ENCODE measurements at regions not wholly inside any gene's neighbourhood (a gene's known extent, or its start where the extent isn't known, plus 50 kb on each side); places are given as distances from the start of the nearest gene placed in this dataset.
"Not testable (repeated sequence)": the region's sequence is repeated elsewhere in the genome, so short reads cannot be mapped to it uniquely, and the experiment has no call there.

DNA sequence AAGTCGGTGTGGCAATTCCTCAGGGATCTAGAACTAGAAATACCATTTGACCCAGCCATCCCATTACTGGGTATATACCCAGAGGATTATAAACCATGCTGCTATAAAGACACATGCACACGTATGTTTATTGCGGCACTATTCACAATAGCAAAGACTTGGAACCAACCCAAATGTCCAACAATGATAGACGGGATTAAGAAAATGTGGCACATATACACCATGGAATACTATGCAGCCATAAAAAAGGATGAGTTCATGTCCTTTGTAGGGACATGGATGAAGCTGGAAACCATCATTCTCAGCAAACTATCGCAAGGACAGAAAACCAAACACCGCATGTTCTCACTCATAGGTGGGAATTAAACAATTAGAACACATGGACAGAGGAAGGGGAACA lies 80.6 kb upstream of the ST3GAL5 start:
- ATAC-seq = not testable (repeated sequence)

DNA sequence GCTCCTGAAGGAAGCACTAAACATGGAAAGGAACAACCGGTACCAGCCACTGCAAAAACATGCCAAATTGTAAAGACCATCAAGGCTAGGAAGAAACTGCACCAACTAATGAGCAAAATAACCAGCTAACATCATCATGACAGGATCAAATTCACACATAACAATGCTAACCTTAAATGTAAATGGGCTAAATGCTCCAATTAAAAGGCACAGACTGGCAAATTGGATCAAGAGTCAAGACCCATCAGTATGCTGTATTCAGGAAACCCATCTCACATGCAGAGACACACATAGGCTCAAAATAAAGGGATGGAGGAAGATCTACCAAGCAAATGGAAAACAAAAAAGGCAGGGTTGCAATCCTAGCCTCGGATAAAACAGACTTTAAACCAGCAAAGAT lies 77.0 kb upstream of the ST3GAL5 start:
- not testable (repeated sequence) for ATAC-seq

DNA sequence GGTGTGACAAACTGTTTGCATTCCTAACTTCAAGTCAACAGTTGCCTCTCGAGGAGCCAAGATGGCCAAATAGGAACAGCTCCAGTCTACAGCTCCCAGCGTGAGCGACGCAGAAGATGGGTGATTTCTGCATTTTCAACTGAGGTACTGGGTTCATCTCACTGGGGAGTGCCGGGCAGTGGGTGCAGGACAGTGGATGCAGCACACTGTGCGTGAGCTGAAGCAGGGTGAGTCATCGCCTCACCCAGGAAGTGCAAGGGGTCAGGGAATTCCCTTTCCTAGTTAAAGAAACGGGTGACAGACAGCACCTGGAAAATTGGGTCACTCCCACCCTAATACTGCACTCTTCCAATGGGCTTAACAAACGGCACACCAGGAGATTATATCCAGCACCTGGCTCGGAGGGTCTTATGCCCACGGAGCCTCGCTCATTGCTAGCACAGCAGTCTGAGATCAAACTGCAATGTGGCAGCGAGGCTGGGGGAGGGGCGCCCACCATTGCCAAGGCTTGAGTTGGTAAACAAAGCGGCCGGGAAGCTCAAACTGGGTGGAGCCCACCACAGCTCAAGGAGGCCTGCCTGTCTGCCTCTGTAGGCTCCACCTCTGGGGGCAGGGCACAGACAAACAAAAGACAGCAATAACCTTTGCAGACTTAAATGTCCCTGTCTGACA lies 75.1 kb upstream of the ST3GAL5 start:
- not testable (repeated sequence) for ATAC-seq

DNA sequence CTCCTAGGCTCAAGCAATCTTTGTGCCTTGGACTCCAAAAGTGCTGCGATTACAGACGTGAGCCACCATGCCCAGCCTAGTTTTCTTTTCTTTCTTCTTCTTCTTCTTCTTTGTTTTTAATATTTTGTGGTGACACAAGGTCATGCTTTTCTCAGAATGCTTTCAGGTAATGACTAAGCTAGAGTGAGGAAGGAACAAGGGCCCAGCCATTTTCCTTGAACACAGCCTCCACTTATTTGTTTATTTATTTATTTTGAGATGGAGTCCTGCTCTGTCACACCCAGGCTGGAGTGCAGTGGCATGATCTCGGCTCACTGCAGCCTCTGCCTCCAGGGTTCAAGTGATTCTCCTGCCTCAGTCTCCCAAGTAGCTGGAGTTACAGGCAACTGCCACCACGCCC lies 74.3 kb upstream of the ST3GAL5 start:
- ATAC-seq = no peak
- TF ChIP-seq, protein P1, sequence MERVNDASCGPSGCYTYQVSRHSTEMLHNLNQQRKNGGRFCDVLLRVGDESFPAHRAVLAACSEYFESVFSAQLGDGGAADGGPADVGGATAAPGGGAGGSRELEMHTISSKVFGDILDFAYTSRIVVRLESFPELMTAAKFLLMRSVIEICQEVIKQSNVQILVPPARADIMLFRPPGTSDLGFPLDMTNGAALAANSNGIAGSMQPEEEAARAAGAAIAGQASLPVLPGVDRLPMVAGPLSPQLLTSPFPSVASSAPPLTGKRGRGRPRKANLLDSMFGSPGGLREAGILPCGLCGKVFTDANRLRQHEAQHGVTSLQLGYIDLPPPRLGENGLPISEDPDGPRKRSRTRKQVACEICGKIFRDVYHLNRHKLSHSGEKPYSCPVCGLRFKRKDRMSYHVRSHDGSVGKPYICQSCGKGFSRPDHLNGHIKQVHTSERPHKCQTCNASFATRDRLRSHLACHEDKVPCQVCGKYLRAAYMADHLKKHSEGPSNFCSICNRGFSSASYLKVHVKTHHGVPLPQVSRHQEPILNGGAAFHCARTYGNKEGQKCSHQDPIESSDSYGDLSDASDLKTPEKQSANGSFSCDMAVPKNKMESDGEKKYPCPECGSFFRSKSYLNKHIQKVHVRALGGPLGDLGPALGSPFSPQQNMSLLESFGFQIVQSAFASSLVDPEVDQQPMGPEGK (CRISPR knock-in tag; IDR thresholded peaks at IDR 0.05; ENCODE audit: borderline replicate concordance) = no peak
- TF ChIP-seq, protein P2, sequence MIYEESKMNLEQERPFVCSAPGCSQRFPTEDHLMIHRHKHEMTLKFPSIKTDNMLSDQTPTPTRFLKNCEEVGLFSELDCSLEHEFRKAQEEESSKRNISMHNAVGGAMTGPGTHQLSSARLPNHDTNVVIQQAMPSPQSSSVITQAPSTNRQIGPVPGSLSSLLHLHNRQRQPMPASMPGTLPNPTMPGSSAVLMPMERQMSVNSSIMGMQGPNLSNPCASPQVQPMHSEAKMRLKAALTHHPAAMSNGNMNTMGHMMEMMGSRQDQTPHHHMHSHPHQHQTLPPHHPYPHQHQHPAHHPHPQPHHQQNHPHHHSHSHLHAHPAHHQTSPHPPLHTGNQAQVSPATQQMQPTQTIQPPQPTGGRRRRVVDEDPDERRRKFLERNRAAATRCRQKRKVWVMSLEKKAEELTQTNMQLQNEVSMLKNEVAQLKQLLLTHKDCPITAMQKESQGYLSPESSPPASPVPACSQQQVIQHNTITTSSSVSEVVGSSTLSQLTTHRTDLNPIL (CRISPR knock-in tag; IDR thresholded peaks at IDR 0.05; ENCODE audit: low read depth) = no peak
- no peak for TF ChIP-seq ZNF565 (CRISPR knock-in tag; conservative IDR thresholded peaks at IDR 0.05; ENCODE audit: low read depth)

DNA sequence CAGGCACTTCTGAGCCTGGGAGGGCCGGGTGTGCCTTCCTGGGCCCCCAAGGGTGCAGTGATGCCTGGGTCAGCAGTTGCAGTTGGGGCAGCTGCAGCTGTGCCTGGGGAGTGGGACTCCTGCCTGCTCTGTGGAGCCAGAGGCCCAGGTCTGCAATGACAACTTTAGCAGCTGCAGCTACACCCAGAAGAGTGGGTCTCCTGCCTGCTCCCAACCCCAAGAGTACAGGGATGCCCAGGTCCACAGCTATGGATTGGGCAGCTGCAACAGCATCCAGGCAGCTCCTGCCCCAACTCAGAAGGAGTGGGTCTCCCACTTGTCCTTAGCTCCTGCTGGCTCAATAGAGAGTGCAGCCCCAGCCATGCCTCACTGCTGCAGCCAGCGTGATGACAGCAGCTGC lies 73.0 kb upstream of the ST3GAL5 start:
- ATAC-seq = no peak
- TF ChIP-seq, protein P1 (CRISPR knock-in tag; IDR thresholded peaks at IDR 0.05; ENCODE audit: borderline replicate concordance) = no peak
- TF ChIP-seq ZNF70 (CRISPR knock-in tag; IDR thresholded peaks at IDR 0.05) (no peak), ZFP3 (CRISPR knock-in tag; IDR thresholded peaks at IDR 0.05) (no peak), ESRRG (CRISPR knock-in tag; IDR thresholded peaks at IDR 0.05) (no peak), TOX (CRISPR knock-in tag; IDR thresholded peaks at IDR 0.05; ENCODE audit: borderline replicate concordance) (no peak), OSR1 (CRISPR knock-in tag; IDR thresholded peaks at IDR 0.05) (no peak), ARNTL (CRISPR knock-in tag; IDR thresholded peaks at IDR 0.05; ENCODE audit: borderline replicate concordance, low read depth) (no peak), PPARA (CRISPR knock-in tag; IDR thresholded peaks at IDR 0.05; ENCODE audit: borderline replicate concordance) (no peak), CSDC2 (CRISPR knock-in tag; IDR thresholded peaks at IDR 0.05) (no peak), BACH2 (CRISPR knock-in tag; IDR thresholded peaks at IDR 0.05; ENCODE audit: borderline replicate concordance) (no peak), TCF4 (CRISPR knock-in tag; IDR thresholded peaks at IDR 0.05; ENCODE audit: borderline replicate concordance) (no peak), ISL1 (CRISPR knock-in tag; IDR thresholded peaks at IDR 0.05) (no peak), ZFP30 (CRISPR knock-in tag; IDR thresholded peaks at IDR 0.05) (no peak), SNAI2 (CRISPR knock-in tag; IDR thresholded peaks at IDR 0.05) (no peak), ZC3H10 (CRISPR knock-in tag; IDR thresholded peaks at IDR 0.05) (no peak)
- TF ChIP-seq, protein P3, sequence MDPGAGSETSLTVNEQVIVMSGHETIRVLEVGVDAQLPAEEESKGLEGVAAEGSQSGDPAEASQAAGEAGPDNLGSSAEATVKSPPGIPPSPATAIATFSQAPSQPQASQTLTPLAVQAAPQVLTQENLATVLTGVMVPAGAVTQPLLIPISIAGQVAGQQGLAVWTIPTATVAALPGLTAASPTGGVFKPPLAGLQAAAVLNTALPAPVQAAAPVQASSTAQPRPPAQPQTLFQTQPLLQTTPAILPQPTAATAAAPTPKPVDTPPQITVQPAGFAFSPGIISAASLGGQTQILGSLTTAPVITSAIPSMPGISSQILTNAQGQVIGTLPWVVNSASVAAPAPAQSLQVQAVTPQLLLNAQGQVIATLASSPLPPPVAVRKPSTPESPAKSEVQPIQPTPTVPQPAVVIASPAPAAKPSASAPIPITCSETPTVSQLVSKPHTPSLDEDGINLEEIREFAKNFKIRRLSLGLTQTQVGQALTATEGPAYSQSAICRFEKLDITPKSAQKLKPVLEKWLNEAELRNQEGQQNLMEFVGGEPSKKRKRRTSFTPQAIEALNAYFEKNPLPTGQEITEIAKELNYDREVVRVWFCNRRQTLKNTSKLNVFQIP (CRISPR knock-in tag; IDR thresholded peaks at IDR 0.05; ENCODE audit: borderline replicate concordance, low read depth) = no peak
- TF ChIP-seq, protein P4, sequence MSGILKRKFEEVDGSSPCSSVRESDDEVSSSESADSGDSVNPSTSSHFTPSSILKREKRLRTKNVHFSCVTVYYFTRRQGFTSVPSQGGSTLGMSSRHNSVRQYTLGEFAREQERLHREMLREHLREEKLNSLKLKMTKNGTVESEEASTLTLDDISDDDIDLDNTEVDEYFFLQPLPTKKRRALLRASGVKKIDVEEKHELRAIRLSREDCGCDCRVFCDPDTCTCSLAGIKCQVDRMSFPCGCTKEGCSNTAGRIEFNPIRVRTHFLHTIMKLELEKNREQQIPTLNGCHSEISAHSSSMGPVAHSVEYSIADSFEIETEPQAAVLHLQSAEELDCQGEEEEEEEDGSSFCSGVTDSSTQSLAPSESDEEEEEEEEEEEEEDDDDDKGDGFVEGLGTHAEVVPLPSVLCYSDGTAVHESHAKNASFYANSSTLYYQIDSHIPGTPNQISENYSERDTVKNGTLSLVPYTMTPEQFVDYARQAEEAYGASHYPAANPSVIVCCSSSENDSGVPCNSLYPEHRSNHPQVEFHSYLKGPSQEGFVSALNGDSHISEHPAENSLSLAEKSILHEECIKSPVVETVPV (CRISPR knock-in tag; IDR thresholded peaks at IDR 0.05) = no peak
- TF ChIP-seq, protein P5, sequence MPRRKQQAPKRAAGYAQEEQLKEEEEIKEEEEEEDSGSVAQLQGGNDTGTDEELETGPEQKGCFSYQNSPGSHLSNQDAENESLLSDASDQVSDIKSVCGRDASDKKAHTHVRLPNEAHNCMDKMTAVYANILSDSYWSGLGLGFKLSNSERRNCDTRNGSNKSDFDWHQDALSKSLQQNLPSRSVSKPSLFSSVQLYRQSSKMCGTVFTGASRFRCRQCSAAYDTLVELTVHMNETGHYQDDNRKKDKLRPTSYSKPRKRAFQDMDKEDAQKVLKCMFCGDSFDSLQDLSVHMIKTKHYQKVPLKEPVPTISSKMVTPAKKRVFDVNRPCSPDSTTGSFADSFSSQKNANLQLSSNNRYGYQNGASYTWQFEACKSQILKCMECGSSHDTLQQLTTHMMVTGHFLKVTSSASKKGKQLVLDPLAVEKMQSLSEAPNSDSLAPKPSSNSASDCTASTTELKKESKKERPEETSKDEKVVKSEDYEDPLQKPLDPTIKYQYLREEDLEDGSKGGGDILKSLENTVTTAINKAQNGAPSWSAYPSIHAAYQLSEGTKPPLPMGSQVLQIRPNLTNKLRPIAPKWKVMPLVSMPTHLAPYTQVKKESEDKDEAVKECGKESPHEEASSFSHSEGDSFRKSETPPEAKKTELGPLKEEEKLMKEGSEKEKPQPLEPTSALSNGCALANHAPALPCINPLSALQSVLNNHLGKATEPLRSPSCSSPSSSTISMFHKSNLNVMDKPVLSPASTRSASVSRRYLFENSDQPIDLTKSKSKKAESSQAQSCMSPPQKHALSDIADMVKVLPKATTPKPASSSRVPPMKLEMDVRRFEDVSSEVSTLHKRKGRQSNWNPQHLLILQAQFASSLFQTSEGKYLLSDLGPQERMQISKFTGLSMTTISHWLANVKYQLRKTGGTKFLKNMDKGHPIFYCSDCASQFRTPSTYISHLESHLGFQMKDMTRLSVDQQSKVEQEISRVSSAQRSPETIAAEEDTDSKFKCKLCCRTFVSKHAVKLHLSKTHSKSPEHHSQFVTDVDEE (CRISPR knock-in tag; IDR thresholded peaks at IDR 0.05) = no peak

All from SK-N-SH treated with all-trans-retinoic acid at 6 μM for 48 hours (cell line).